Fibroblast of gingiva (primary cell): ENCODE measurements at regions not wholly inside any gene's neighbourhood (a gene's known extent, or its start where the extent isn't known, plus 50 kb on each side); places are given as distances from the start of the nearest gene placed in this dataset.
"Not testable (repeated sequence)": the region's sequence is repeated elsewhere in the genome, so short reads cannot be mapped to it uniquely, and the experiment has no call there.

Experiments
- DNase-seq: peaks from one replicate; pipeline ENCODE4 v3.0.0-alpha.2; 2011; ENCODE audit warnings: low read depth

DNA sequence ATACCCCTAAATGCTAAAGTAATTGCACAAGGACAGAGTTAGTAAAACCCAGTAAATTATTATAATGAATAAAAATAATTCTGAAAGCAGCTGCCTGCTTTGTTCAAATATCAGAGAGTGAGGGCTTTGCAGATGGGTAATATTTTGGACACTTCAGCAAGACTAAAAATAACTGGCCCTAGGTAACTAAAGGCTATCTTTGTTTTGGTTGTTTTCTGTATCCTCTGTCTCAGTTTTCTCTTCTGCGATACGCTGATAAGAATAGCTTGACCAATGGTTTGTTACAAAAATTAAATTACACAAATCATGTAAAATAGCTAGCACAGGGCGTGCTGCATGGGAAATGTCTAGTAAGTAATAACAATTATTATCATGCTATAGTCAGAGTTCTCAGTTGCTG lies 204.7 kb downstream of the FGFR2 start:
- no peak for DNase-seq

- not testable (repeated sequence) for DNase-seq
Observed at GRCh38 chr10:121400507-121400906, 197.7 kb downstream of the FGFR2 start.

DNA sequence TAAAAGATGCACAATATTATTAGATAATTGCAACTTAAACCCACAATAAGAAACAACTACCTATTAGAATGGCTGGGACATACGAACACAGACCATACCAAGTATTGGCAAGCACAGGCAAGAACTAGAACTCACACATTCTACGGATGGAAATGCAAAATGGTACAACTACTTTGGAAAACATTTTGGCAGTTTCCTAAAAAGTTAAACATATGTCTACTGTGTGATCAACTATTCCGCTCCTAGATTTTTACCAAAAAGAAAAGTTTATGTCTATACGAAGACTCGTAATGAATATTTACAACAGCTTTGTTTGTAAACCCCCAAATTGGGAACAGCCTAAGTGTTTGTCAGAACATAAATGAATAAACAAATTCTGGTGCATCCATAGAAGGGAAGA lies 194.7 kb downstream of the FGFR2 start:
- no peak for DNase-seq

- DNase-seq: no peak
Observed at GRCh38 chr10:121404611-121405010, 193.6 kb downstream of the FGFR2 start.

DNA sequence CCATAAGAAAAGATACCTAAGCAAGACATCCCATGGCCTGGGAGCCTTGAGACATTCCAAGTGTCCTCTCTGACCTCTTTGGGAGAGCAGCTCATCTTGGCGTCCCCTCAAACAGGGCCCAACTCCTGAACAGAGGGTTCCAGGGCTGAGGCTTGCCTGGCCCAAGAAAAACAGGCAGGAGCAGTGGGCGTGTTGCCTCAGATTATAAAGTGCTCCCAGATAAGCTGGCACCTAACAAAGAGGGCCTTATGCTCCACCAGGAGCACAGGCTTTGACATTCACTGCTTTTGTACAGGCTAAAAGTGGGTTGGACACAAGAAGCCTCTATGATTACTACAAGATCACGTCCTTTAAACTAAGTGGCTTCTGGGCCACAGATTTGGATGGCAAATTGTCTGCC lies 193.1 kb downstream of the FGFR2 start:
- DNase-seq: no peak

- DNase-seq: no peak
Observed at GRCh38 chr10:121405549-121405948, 192.7 kb downstream of the FGFR2 start.

DNA sequence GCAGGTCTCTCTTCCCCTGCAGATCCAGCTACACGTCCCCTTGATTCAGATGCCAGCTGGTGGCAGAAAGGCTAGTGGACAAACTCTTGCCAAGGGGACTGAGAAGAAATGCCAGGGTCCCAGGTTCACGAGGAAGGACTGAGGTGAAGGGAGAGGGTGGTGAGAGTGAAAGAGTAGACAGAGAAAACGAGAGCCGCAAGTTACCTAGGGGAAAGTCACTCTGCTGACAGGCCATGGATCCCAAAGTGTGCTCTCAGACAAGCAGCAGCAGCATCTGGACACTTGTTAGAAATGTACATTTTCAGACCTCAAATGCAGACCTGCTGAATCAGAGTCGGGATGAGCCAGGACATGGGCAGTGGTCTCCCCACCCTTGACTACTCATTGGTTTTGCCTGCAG lies 192.3 kb downstream of the FGFR2 start:
- no peak for DNase-seq

GRCh38 chr10:121406823-121407545 lies 191.3 kb downstream of the FGFR2 start:
- no peak for DNase-seq

DNA sequence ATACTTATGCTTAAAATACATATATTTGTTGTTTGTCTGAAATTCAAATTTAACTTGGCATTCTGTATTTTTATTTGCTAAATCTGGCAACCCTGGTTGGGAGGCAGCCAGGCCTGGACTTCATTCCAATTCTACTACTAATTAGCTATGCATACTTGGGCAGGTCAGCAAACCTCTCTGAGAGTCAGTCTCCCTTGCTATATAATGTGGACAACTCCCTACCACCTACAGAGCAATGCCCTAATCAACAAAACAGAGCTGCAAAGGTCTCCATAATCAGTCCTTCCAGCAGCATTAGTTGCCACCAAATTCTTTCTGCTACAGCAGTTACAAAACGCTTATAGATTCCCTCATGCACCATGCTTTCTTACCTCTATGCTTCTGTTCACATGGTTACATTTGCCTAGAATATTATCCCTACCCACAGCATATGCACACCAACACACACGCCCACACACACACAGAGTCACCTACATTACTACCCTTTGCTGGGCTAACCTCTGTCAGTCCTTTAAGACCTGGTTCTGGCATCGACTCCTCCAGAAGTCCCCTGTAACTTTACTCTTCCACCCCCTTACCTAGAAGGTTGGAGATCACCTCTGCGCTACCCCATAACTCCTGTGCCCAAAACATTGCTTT lies 188.7 kb downstream of the FGFR2 start:
- no peak for DNase-seq

- no peak for DNase-seq
Observed at GRCh38 chr10:121411004-121411403, 187.2 kb downstream of the FGFR2 start.

DNA sequence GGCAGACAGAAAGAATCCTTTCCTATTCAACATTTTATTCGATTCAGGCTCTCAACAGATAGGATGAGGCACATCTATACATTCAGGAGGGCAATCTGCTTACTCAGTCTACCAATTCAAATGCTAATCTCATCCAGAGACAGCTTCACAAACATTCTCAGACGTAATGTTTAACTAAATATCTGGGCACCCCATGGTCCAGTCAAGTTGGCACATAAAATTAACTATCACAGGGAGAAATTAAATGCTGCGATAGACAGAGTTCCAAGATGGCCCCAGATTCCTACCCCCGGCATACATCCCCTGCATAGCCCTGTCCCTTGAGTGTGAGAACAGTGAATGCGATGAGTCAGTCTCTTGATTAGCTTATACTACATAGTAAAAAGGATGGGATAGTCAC lies 184.3 kb downstream of the FGFR2 start:
- DNase-seq: no peak

GRCh38 chr10:121414366-121415062 lies 183.7 kb downstream of the FGFR2 start:
- no peak for DNase-seq

DNA sequence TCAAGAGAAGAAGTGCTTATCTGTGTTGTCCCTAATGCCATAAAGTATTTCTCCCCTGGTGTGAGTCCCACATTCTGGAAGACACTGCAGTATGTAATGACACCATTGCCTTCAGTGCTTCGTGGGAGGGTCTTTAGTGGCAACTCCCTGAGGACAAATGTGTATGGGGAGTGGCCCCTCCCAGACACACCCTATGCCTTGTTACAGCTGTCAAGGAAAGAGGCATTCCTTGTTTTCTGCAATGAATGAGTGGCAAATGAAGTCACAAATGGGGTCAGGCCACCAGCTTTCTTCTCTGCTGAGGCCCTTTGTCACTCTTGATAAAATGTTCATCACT lies 183.2 kb downstream of the FGFR2 start:
- no peak for DNase-seq

DNA sequence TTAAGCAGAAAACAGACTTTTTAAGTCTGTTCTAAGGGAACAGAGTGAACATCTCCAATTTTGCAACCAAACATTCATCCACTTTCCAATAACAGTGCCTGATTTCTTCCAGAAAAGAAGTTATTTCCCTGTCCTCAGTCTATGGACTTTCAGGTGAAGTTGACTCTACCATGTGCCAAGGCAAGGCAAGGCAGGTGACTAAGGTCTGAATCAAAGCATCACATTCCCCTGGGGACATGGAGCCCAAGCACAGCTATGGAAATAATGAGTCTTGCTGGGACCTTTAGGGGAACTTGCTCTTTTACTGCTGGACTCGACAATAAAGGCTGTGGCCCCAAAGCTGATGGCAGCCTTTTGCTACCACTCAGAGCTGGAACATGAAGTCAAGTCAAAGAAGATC lies 182.2 kb downstream of the FGFR2 start:
- no peak for DNase-seq

GRCh38 chr10:121417298-121417697 lies 180.9 kb downstream of the FGFR2 start:
- no peak for DNase-seq

DNA sequence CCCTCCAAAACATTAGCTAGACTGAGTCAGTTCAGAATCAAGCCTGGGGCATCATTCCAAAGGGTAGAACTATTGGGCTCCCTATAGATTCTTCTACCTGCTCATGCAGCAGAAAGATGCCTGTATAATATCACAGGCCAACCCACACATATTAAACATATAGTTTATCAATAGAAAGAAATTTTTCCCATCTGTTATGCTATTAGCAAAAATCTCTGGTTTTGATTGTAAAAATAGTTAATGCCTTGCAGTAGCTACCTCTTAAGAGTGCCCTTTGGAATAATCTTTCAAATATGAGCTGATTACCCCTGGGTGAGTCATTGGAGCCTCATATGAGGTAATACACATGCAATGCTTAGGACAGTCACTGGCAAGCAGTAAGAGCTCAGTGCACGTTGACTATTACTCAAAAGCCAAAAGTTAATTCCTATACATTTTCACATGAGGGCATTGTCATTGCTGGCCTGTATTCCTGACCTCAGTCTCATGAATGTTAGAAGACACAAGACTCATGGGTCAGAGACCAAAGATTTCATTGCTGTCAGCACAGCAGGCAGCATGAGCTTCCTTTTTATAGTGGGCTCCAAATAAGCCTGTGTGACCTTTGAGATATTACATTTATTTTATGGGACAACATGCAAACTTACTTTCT lies 180.0 kb downstream of the FGFR2 start:
- no peak for DNase-seq

DNA sequence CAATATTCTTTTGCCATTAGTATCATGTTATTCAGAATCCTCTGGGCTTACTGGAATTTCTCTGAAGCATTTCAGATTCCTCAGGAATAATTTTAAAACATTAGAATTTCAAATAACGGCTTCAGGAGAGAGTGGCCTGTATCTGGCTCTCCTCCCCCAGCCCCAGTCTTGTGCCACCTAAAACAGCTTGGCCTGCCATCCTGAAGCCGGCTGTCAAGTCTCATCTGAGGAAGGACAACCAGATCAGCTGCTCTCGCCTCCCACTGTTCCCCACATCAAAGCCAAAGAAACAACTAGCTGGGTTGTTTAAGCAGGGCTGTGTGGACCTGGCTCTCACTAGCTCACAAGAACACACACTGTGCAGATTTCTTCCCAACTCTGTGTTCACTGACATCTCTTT lies 178.2 kb downstream of the FGFR2 start:
- no peak for DNase-seq

DNA sequence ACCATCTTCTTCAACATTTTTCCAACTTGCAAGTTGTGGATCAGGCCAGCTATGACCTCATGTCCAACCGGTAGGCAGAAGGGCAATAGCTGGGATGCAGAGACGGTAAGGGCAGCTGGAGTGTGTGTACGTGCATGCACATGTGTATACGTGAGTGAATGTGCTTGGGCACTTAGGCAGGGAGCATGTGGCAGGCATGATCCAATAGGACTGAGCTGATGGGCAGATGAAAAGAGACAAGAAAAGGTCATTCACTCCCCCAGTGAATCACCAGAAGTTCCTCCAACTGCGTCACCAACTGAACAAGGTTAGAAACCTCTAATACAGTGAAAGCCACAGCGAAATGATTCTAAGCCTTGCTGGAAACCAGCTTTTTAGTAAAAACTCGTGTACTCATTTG lies 176.1 kb downstream of the FGFR2 start:
- no peak for DNase-seq

GRCh38 chr10:121425623-121426022 lies 172.6 kb downstream of the FGFR2 start:
- DNase-seq: no peak

- no peak for DNase-seq
Observed at GRCh38 chr10:121426307-121426706, 171.9 kb downstream of the FGFR2 start.
